ENCODE measurements at regions not wholly inside any gene's neighbourhood (a gene's known extent, or its start where the extent isn't known, plus 50 kb on each side); places are given as distances from the start of the nearest gene placed in this dataset.
"Not testable (repeated sequence)": the region's sequence is repeated elsewhere in the genome, so short reads cannot be mapped to it uniquely, and the experiment has no call there.

- not testable (repeated sequence) for FAIRE-seq
Measured at GRCh38 chr7:150047329-150047728, 173.6 kb downstream of the ATP6V0E2 start.

GRCh38 chr7:150047772-150048171 lies 174.0 kb downstream of the ATP6V0E2 start:
- FAIRE-seq = not testable (repeated sequence)

GRCh38 chr7:150048244-150049011 lies 174.7 kb downstream of the ATP6V0E2 start:
- not testable (repeated sequence) for FAIRE-seq

- not testable (repeated sequence) for FAIRE-seq
Measured at GRCh38 chr7:150049012-150049655, 175.4 kb downstream of the ATP6V0E2 start.

- not testable (repeated sequence) for FAIRE-seq
Measured at GRCh38 chr7:150053396-150053795, 179.6 kb downstream of the ATP6V0E2 start.

- not testable (repeated sequence) for FAIRE-seq
Measured at GRCh38 chr7:150054242-150054641, 180.5 kb downstream of the ATP6V0E2 start.

- FAIRE-seq = not testable (repeated sequence)
Measured at GRCh38 chr7:150060259-150061221, 186.8 kb downstream of the ATP6V0E2 start.

- not testable (repeated sequence) for FAIRE-seq
Measured at GRCh38 chr7:150063195-150063594, 189.4 kb downstream of the ATP6V0E2 start.

GRCh38 chr7:150069555-150070313 lies 196.0 kb downstream of the ATP6V0E2 start:
- FAIRE-seq = not testable (repeated sequence)

- FAIRE-seq = not testable (repeated sequence)
Measured at GRCh38 chr7:150077543-150077942, 203.8 kb downstream of the ATP6V0E2 start.

- not testable (repeated sequence) for FAIRE-seq
Measured at GRCh38 chr7:150081865-150082264, 208.1 kb downstream of the ATP6V0E2 start.

- not testable (repeated sequence) for FAIRE-seq
Measured at GRCh38 chr7:150084724-150085123, 211.0 kb downstream of the ATP6V0E2 start.

- not testable (repeated sequence) for FAIRE-seq
Measured at GRCh38 chr7:150087478-150087877, 213.7 kb downstream of the ATP6V0E2 start.

GRCh38 chr7:150089139-150089538 lies 215.4 kb downstream of the ATP6V0E2 start:
- not testable (repeated sequence) for FAIRE-seq

- FAIRE-seq = not testable (repeated sequence)
Measured at GRCh38 chr7:150090776-150091175, 217.0 kb downstream of the ATP6V0E2 start.

GRCh38 chr7:150093897-150094296 lies 220.1 kb downstream of the ATP6V0E2 start:
- FAIRE-seq = not testable (repeated sequence)

- FAIRE-seq = not testable (repeated sequence)
Measured at GRCh38 chr7:150096213-150096994, 222.6 kb downstream of the ATP6V0E2 start.

GRCh38 chr7:150098592-150098991 lies 224.6 kb upstream of the LRRC61 start:
- FAIRE-seq = not testable (repeated sequence)

- FAIRE-seq = not testable (repeated sequence)
Measured at GRCh38 chr7:150101282-150101681, 221.9 kb upstream of the LRRC61 start.

- FAIRE-seq = not testable (repeated sequence)
Measured at GRCh38 chr7:150107283-150107682, 215.9 kb upstream of the LRRC61 start.

- not testable (repeated sequence) for FAIRE-seq
Measured at GRCh38 chr7:150110375-150110820, 212.8 kb upstream of the LRRC61 start.
